ENCODE measurements at regions not wholly inside any gene's neighbourhood (a gene's known extent, or its start where the extent isn't known, plus 50 kb on each side); places are given as distances from the start of the nearest gene placed in this dataset.

DNA sequence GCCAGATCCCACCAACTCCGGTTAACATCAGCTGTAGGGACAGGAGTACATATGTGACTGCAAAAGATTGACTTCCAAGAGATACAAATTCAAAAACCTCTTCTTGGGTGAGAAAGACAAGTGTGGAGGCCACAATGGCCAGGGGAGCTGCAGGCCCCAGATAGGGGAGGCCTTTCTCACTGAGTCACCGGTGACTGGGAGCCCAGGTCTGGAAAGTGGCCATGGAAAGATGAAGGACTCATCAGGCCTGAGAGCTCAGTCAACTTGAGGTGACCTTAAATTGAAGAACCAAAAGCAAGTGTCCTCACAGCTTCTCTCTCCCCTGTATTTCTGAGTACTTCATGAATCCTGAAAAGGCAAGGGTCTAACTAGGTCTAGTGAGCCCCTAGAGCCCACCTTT is 90.4 kb upstream of the CLPB start:
- Histone ChIP-seq H2BK15ac (ENCODE audit: low read depth, low read length) (no peak overlapping the region), H3K4ac (ENCODE audit: low read depth, low read length) (no peak overlapping the region), H2AK9ac (replicated peaks; ENCODE audit: low read depth, low read length, poor library complexity) (no peak overlapping the region), H3K27me3 (ENCODE audit: control insufficient read depth, insufficient read depth, low read length) (peaks cover 33% of the 10 kb centered on the region), H3K9ac (ENCODE audit: low read depth, low read length) (no peak overlapping the region), H3K36me3 (ENCODE audit: control insufficient read depth, insufficient read depth, low read length) (no peaks in the 10 kb centered on the region), H3K14ac (replicated peaks; ENCODE audit: low read depth, low read length) (no peak overlapping the region), H3K9me3 (ENCODE audit: control insufficient read depth, insufficient read depth, low read length) (no peaks in the 10 kb centered on the region), H3K23ac (ENCODE audit: low read depth, low read length) (no peak overlapping the region), H3K79me1 (ENCODE audit: low read depth in 1 of 2, low read length in 2 of 2) (no peaks in the 10 kb centered on the region), H4K5ac (ENCODE audit: low read depth, low read length) (no peak overlapping the region), H3K4me1 (ENCODE audit: control insufficient read depth, insufficient read depth, low read length) (no peaks in the 10 kb centered on the region), H4K8ac (ENCODE audit: low read depth in 2 of 2, low read length in 2 of 2) (no peak overlapping the region), H2AK5ac (ENCODE audit: low read depth, low read length) (no peak overlapping the region), H3K56ac (ENCODE audit: extremely low read depth, insufficient read depth, low read length) (no peak overlapping the region), H4K20me1 (ENCODE audit: insufficient read depth, low read length) (no peaks in the 10 kb centered on the region), H3K27ac (ENCODE audit: insufficient read depth, low read length) (no peak overlapping the region), H3K9me1 (ENCODE audit: insufficient read depth, low read length) (no peaks in the 10 kb centered on the region), H4K91ac (ENCODE audit: insufficient read depth, low read depth, low read length) (no peak overlapping the region), H2BK5ac (ENCODE audit: low read depth, low read length, poor library complexity, severe bottlenecking) (no peak overlapping the region), H3K18ac (ENCODE audit: low read depth, low read length) (no peak overlapping the region), H3K4me2 (ENCODE audit: low read depth, low read length) (no peak overlapping the region), H2BK120ac (ENCODE audit: low read depth, low read length) (no peak overlapping the region), H2AFZ (replicated peaks; ENCODE audit: low read length, poor library complexity) (no peak overlapping the region), H3K4me3 (ENCODE audit: insufficient read depth, low read depth, low read length) (no peak overlapping the region), H2BK20ac (ENCODE audit: low read depth, low read length) (no peak overlapping the region)
- BruUV-seq (replicated peaks): no TSS peak
- POLR2A ChIA-PET (ENCODE audit: unreplicated experiment): no interaction called here
- intact Hi-C loops (cut with micrococcal nuclease) (no loop called here), dilution Hi-C loops (cut with HindIII; ENCODE audit: low sequenced_read_pairs, unreplicated experiment) (no loop called here), in situ Hi-C loops (cut with MboI; ENCODE audit: low sequenced_read_pairs) (no loop called here)
- CTCF ChIA-PET: interaction anchor here (0.7 kb wide), 1 partner anchor 54 kb away, joined by 3 read pairs; no protein-coding TSS in a partner anchor
- ATAC-seq (ENCODE audit: low read depth) (no peak), DNase-seq (peak; percentile 27)
- TF ChIP-seq MAZ (IDR thresholded peaks at IDR 0.05; ENCODE audit: borderline replicate concordance, low read depth, low read length) (no peak), CHD1 (IDR thresholded peaks at IDR 0.05; ENCODE audit: low read depth, low read length) (no peak), NFE2L2 (IDR thresholded peaks at IDR 0.05; ENCODE audit: low read depth, low read length) (no peak), CEBPB (IDR thresholded peaks at IDR 0.05; ENCODE audit: low read depth, low read length) (no peak), MAFK (IDR thresholded peaks at IDR 0.05; ENCODE audit: low read depth, low read length) (no peak), FOS (IDR thresholded peaks at IDR 0.05; ENCODE audit: low read depth, low read length) (no peak)
- WGBS, 2 experiments (ENCODE audit: extremely low coverage in 2 of 2, insufficient read length in 1 of 2): no CpG with 5 or more reads among the region's 2 CpGs

Measured in IMR-90 (cell line).